ENCODE measurements at regions not wholly inside any gene's neighbourhood (a gene's known extent, or its start where the extent isn't known, plus 50 kb on each side); places are given as distances from the start of the nearest gene placed in this dataset.
"Not testable (repeated sequence)": the region's sequence is repeated elsewhere in the genome, so short reads cannot be mapped to it uniquely, and the experiment has no call there.

DNA sequence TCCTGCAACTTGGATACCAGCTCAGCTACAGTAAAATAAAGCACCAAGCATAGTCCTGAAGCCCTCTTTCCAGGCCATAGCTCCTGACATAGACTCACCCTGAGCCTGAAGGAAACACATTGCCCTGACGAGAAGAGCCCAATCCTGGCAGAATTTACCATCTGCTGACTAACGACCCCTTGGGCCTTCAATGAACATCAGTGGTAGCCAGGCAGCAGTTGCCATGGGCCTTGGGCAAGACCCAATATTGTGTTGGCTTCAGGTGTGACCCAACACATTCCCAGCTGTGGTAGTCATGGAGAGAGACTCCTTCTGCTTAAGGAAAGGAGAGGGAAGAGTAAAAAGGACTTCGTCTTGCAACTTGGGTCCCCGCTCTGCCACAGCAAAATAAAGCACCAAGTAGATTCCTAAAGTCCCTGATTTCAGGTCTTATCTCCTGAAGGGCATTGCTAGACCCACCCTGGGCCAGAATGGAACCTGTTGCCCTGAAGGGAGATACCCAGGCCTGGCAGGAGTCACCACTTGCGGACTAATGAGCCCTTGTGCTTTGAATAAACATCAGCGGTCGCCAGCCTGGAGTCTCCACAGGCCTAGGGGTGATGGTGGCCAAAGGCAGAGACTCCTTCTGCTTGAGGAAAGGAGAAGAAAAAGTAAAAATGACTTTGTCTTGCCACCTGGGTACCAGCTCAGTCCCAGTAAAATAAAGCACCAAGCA is 902.6 kb downstream of the C4orf33 start:
- DNase-seq (ENCODE audit: low read depth in 2 of 2) = no peak

- DNase-seq (ENCODE audit: low read depth in 2 of 2) = no peak
Measured at GRCh38 chr4:129999156-129999555, 903.2 kb downstream of the C4orf33 start.

- DNase-seq (ENCODE audit: low read depth in 2 of 2) = no peak
Measured at GRCh38 chr4:130008461-130008860, 912.5 kb downstream of the C4orf33 start.

DNA sequence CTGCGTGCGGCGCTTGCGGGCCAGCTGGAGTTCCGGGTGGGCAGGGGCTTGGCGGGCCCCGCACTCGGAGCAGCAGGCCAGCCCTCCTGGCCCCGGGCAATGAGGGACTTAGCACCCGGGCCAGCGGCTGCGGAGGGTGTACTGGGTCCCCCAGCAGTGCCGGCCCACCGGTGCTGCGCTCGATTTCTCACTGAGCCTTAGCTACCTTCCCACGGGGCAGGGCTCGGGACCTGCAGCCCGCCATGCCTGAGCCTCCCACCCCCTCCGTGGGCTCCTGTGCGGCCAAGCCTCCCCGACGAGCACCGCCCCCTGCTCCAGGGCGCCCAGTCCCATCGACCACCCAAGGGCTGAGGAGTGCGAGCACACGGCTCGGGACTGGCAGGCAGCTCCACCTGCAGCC is 916.9 kb downstream of the C4orf33 start:
- DNase-seq (ENCODE audit: low read depth in 2 of 2) = not testable (repeated sequence)

DNA sequence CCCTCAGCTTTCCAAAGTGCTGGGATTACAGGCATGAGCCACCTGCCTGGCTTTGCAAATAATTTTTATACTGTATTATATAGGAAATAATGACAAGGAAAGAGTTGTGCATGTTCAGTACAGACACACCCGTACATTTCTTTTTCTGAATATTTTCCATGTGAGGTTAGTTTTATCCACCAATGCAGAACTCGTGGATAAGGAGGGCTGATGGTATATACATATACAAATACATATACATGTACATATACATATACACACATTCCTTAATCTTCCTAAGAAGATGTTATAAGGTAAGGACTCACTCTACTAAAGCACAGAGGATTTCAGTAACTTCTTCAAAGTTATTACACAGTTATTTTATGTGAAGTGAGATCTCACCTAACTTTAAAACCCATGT is 925.8 kb downstream of the C4orf33 start:
- no peak for DNase-seq (ENCODE audit: low read depth in 2 of 2)

- DNase-seq (ENCODE audit: low read depth in 2 of 2) = no peak
Measured at GRCh38 chr4:130023088-130023487, 927.1 kb downstream of the C4orf33 start.

DNA sequence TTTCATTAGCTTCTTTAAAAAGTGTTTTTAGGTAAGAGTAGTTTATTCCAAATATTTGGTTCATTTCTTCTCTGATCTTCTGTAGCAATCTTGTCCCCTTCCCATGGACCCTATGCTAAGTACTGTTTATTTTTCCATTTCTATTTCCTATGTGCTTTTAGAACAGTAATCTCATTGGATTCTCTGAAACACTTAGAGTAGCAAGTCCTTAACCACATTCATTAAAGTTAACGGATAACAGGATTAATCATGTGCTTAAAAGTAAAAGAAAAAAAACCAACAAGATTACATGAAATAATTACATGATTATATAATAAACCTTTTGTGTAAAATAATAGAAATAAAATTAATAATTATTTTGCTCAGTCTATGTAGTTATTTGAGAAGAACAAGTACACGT is 929.7 kb downstream of the C4orf33 start:
- DNase-seq (ENCODE audit: low read depth in 2 of 2) = no peak

GRCh38 chr4:130026185-130026584 is 930.2 kb downstream of the C4orf33 start:
- DNase-seq (ENCODE audit: low read depth in 2 of 2) = no peak

- DNase-seq (ENCODE audit: low read depth in 2 of 2) = no peak
Measured at GRCh38 chr4:130027973-130028372, 932.0 kb downstream of the C4orf33 start.

DNA sequence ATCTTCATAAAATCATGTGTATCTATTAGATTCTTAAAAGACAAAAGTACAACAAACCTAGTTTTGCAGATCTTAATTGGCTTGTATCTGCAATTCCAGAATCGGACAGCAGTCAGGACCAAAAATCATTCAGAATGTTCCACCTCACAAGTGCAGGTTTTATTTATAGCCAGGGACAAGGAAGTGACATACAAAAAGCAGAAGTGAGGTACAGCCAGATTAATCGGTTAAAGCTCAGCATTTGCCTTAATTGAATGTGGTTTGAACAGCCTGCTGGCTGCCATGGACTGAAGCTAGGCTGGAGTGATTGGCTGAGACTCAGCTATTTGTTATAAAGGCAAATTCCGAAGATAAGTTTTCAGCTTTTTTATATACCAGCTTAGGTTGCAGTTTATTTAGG is 932.6 kb downstream of the C4orf33 start:
- no peak for DNase-seq (ENCODE audit: low read depth in 2 of 2)

- no peak for DNase-seq (ENCODE audit: low read depth in 2 of 2)
Measured at GRCh38 chr4:130029442-130029841, 933.5 kb downstream of the C4orf33 start.

DNA sequence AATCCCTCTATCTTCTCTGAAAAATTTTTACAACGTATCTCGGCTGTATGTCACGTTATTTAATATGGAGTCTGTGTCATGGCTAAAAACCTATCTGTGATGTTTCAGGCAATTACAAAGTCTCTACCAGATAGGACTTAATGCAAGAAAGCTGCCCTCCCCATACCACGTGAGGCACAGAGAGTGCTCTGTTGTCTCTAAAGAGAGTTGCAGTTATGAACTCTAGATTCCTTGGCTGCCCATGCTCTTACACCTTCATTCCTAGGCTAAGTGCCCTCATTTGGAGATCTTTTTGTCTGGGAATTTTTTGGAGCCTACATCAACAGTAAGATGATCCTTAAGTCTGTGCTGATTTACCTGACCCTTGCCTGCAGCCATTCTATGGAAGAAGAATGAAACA is 935.9 kb downstream of the C4orf33 start:
- DNase-seq (ENCODE audit: low read depth in 2 of 2) = no peak

DNA sequence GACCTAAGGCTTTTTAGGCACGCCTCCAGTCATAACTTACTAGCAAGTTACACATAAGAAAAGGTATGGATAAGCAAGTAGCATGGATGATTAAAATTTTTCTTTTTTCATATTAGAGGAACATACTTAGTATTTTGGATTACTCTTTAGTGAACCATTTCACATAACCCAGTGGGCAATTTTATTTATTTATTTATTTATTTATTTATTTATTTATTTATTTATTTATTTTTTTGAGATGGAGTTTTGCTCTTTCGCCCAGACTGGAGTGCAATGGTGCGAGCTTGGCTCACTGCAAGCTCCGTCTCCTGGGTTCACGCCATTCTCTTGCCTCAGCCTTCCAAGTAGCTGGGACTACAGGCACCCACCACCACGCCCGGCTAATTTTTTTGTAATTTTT is 937.7 kb downstream of the C4orf33 start:
- DNase-seq (ENCODE audit: low read depth in 2 of 2) = not testable (repeated sequence)

DNA sequence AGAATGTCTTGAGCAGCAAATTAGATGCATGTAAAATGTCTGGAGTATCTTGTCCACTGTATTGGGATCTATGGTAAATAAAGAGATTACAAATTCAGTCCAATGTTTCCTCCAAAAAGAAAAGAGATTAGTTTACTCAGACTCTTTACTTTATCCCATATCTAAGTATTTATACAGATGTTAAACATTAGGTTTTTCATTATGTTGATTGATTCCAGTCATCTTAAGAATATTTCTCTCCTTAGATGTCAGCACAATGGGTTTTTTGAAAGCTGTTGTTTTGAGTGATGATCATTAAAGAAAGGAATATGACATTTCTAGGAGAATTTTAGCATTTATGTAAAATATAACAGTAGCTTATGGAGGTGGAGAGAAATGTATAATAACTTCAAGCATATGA is 938.9 kb downstream of the C4orf33 start:
- DNase-seq (ENCODE audit: low read depth in 2 of 2) = no peak

- no peak for DNase-seq (ENCODE audit: low read depth in 2 of 2)
Measured at GRCh38 chr4:130035391-130035790, 939.4 kb downstream of the C4orf33 start.

DNA sequence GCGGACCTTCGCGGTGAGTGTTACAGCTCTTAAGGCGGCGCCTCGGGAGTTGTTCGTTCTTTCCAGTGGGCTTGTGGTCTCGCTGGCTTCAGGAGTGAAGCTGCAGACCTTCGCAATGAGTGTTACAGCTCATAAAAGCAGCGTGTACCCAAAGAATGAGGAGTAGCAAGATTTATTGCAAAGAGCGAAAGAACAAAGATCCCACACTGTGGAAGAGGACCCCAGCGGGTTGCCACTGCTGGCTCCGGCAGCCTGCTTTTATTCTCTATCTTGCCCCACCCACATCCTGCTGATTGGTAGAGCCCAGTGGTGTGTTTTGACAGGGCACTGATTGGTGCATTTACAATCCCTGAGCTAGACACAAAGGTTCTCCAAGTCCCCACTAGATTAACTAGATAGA is 941.9 kb downstream of the C4orf33 start:
- DNase-seq (ENCODE audit: low read depth in 2 of 2) = not testable (repeated sequence)

- not testable (repeated sequence) for DNase-seq (ENCODE audit: low read depth in 2 of 2)
Measured at GRCh38 chr4:130038540-130038939, 942.6 kb downstream of the C4orf33 start.

- no peak for DNase-seq (ENCODE audit: low read depth in 2 of 2)
Measured at GRCh38 chr4:130043732-130044160, 947.8 kb downstream of the C4orf33 start.

DNA sequence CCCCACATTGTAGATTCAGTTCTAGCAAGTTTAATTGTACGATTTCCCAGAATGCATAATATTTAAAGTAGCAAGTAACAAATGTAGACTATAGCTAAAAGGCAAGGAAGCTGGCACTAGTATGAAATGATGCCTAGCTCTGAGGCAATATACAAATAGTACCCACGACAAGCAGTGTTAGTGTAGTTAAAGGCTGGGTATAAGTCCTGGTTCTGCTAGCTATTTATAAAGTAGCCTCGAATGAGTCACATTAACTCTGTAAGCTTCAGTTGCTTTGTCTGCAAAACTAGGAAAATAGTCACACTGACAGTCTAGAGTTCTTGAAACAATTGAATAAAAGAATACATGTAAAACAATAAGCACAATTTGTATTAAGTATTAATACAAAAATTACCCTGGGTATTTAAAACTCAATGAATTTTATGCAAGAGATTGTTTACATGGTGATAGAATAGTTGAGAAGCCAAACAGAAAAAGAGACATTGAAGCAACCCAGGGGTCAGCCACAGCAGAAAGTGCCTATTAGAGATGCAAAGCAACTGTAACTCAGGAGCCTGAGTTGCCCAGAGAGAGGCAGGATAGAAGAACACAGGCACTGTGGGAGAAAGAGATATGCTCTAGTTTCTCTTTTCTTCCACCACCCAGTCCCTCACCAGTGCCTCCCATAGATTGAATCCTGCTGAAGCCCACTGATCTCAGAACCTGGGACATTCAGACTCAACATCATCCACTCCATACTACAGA is 949.0 kb downstream of the C4orf33 start:
- DNase-seq (ENCODE audit: low read depth in 2 of 2) = no peak

GRCh38 chr4:130053723-130054122 is 957.8 kb downstream of the C4orf33 start:
- DNase-seq (ENCODE audit: low read depth in 2 of 2) = no peak

- no peak for DNase-seq (ENCODE audit: low read depth in 2 of 2)
Measured at GRCh38 chr4:130054908-130055307, 959.0 kb downstream of the C4orf33 start.

DNA sequence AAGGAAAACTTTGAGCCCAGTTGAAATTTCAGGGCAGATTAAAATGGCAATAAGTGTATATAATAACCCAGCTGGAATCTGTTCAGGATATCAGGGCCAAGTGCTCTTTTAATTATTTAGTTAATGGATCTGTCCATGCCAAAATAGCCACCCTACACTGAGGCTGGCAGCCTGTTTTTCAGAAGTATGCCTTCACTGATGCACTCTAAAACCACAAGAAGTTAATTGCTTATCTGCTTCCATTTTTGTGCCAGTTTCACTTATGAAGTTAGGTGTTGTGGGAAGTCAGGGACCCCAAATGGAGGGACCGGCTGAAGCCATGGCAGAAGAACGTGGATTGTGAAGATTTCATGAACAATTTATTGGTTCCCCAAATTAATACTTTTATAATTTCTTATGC is 960.3 kb downstream of the C4orf33 start:
- DNase-seq (ENCODE audit: low read depth in 2 of 2) = no peak

DNA sequence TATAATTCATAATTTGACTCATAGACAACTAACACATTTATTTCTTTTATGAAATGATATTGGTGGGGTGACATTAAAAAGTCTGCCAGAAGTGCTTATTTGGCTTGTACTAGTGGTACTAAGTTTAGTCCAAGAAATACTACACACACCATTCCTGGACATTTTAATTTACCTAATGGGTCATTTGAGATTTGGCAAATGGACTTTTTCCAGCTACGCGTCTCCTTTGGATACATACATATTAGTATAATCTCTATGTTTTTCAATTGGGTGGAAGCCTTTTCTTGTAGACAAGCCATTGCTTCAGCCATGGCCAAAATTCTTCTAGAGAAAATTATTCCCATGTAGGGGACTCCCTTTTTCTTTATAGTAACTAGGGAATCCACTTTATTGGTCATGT is 968.5 kb downstream of the C4orf33 start:
- no peak for DNase-seq (ENCODE audit: low read depth in 2 of 2)

Data from activated CD8-positive, alpha-beta memory T cell treated with anti-CD3 and anti-CD28 coated beads for 4 hours (primary cell).